Fibroblast of lung (primary cell): ENCODE measurements at regions not wholly inside any gene's neighbourhood (a gene's known extent, or its start where the extent isn't known, plus 50 kb on each side); places are given as distances from the start of the nearest gene placed in this dataset.

Experiments used
- DNase-seq, 2 donors: peaks; one replicate each; pipeline versions ENCODE4 v3.0.0 to v3.0.0-alpha.2; 2010; ENCODE audit warnings: low read depth in 2 of 2
- H2AFZ ChIP-seq: 2 replicates; pipeline ENCODE4 v1.5.1; 2012; ENCODE audit warnings: low read length, control low read depth, inconsistent platforms
- H3K27ac ChIP-seq: 2 replicates; pipeline ENCODE4 v1.5.1; 2011; ENCODE audit warnings: low read length, control low read depth; ENCODE audit not compliant: insufficient read depth
- H3K27me3 ChIP-seq: 2 replicates; pipeline ENCODE4 v1.5.1; 2011; ENCODE audit warnings: mild to moderate bottlenecking, low read length; ENCODE audit not compliant: control insufficient read depth, insufficient read depth
- H3K36me3 ChIP-seq: 2 replicates; pipeline ENCODE4 v1.5.1; 2011; ENCODE audit warnings: low read length; ENCODE audit not compliant: control insufficient read depth, insufficient read depth
- H3K4me1 ChIP-seq: 2 replicates; pipeline ENCODE4 v1.5.1; 2011; ENCODE audit warnings: low read length; ENCODE audit not compliant: control insufficient read depth, insufficient read depth; ENCODE audit errors: extremely low read depth
- H3K4me2 ChIP-seq: 2 replicates; pipeline ENCODE4 v1.5.1; 2011; ENCODE audit warnings: low read length, control low read depth; ENCODE audit not compliant: insufficient read depth; ENCODE audit errors: extremely low read depth
- H3K4me3 ChIP-seq, 4 experiments: fragments of 200-600 bp in 1 of 4; sonication (generic) in 1 of 4; replicated peaks in 1 of 4; 2 replicates each; pipeline ENCODE4 v1.5.1; 2011 to 2016; ENCODE audit warnings: low read length in 4 of 4, low read depth in 3 of 4, mild to moderate bottlenecking in 3 of 4, control low read depth in 2 of 4, inconsistent platforms in 1 of 4, mixed read lengths in 1 of 4; ENCODE audit not compliant: insufficient read depth in 1 of 4; ENCODE audit errors: control extremely low read depth in 1 of 4
- H3K79me2 ChIP-seq: 2 replicates; pipeline ENCODE4 v1.5.1; 2012; ENCODE audit warnings: mild to moderate bottlenecking, low read length, inconsistent platforms; ENCODE audit not compliant: control insufficient read depth, insufficient read depth
- H3K9ac ChIP-seq: 2 replicates; pipeline ENCODE4 v1.5.1; 2011; ENCODE audit warnings: mild to moderate bottlenecking, low read length, control low read depth; ENCODE audit not compliant: insufficient read depth
- H3K9me3 ChIP-seq: 2 replicates; pipeline ENCODE4 v1.5.1; 2012; ENCODE audit warnings: low read depth, low read length; ENCODE audit not compliant: control insufficient read depth, insufficient read depth
- H4K20me1 ChIP-seq: 2 replicates; pipeline ENCODE4 v1.5.1; 2011; ENCODE audit warnings: low read length; ENCODE audit not compliant: control insufficient read depth, insufficient read depth; ENCODE audit errors: extremely low read depth
- EZH2 ChIP-seq: IDR thresholded peaks from 2 replicates; pipeline ENCODE4 v1.5.1; 2012; ENCODE audit warnings: low read length, control low read depth, mild to moderate bottlenecking; ENCODE audit errors: missing control alignments
- TF ChIP-seq, protein P1 (sequence below), 2 donors: IDR thresholded peaks in 1 of 2; conservative IDR thresholded peaks in 1 of 2; 1 replicate in 1 of 2; 2 replicates in 1 of 2; pipeline ENCODE4 v1.5.1; 2011 to 2012; ENCODE audit warnings: low read length in 2 of 2, control low read depth in 1 of 2, inconsistent platforms in 1 of 2, low read depth in 1 of 2, mild to moderate bottlenecking in 1 of 2

GRCh38 chr19:32012206-32012605 is 333.2 kb upstream of the ZNF507 start:
- Histone ChIP-seq H3K79me2 (no peaks in the 10 kb centered on the region), H3K4me1 (no peaks in the 10 kb centered on the region), H3K4me3 (no peak overlapping the region), H4K20me1 (no peaks in the 10 kb centered on the region), H3K9ac (no peak overlapping the region), H3K36me3 (no peaks in the 10 kb centered on the region), H3K27ac (no peak overlapping the region), H3K9me3 (no peaks in the 10 kb centered on the region), H3K27me3 (no peaks in the 10 kb centered on the region), H2AFZ (no peak overlapping the region), H3K4me2 (no peak overlapping the region)
- no peak for DNase-seq
- TF ChIP-seq EZH2 = no peak
- TF ChIP-seq, protein P1, sequence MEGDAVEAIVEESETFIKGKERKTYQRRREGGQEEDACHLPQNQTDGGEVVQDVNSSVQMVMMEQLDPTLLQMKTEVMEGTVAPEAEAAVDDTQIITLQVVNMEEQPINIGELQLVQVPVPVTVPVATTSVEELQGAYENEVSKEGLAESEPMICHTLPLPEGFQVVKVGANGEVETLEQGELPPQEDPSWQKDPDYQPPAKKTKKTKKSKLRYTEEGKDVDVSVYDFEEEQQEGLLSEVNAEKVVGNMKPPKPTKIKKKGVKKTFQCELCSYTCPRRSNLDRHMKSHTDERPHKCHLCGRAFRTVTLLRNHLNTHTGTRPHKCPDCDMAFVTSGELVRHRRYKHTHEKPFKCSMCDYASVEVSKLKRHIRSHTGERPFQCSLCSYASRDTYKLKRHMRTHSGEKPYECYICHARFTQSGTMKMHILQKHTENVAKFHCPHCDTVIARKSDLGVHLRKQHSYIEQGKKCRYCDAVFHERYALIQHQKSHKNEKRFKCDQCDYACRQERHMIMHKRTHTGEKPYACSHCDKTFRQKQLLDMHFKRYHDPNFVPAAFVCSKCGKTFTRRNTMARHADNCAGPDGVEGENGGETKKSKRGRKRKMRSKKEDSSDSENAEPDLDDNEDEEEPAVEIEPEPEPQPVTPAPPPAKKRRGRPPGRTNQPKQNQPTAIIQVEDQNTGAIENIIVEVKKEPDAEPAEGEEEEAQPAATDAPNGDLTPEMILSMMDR (conservative IDR thresholded peaks at IDR 0.05 in 1 of 2, IDR thresholded peaks at IDR 0.05 in 1 of 2; ENCODE audit: low read depth in 1 of 2, low read length in 2 of 2) = no peak

- H3K4me1 ChIP-seq = no peaks in the 10 kb centered on the region
- DNase-seq = peak; percentile 51 to 60
- H3K79me2 ChIP-seq = no peaks in the 10 kb centered on the region
- TF ChIP-seq EZH2 = no peak
- TF ChIP-seq, protein P1 (conservative IDR thresholded peaks at IDR 0.05 in 1 of 2, IDR thresholded peaks at IDR 0.05 in 1 of 2; ENCODE audit: low read depth in 1 of 2, low read length in 2 of 2) = no peak
- H3K4me2 ChIP-seq = no peak overlapping the region
- no peak overlapping the region for H3K4me3 ChIP-seq
- H3K9me3 ChIP-seq = no peaks in the 10 kb centered on the region
- no peak overlapping the region for H2AFZ ChIP-seq
- no peaks in the 10 kb centered on the region for H3K36me3 ChIP-seq
- no peaks in the 10 kb centered on the region for H4K20me1 ChIP-seq
- H3K9ac ChIP-seq = no peak overlapping the region
- H3K27me3 ChIP-seq = no peaks in the 10 kb centered on the region
- H3K27ac ChIP-seq = no peak overlapping the region
Observed at GRCh38 chr19:32012886-32013631, 332.4 kb upstream of the ZNF507 start.

GRCh38 chr19:32017176-32017953 is 328.0 kb upstream of the ZNF507 start:
- peak; percentile 76 to 80 for DNase-seq
- H3K9ac ChIP-seq = no peak overlapping the region
- no peaks in the 10 kb centered on the region for H3K4me1 ChIP-seq
- no peak overlapping the region for H3K27ac ChIP-seq
- TF ChIP-seq, protein P1 (conservative IDR thresholded peaks at IDR 0.05 in 1 of 2, IDR thresholded peaks at IDR 0.05 in 1 of 2; ENCODE audit: low read depth in 1 of 2, low read length in 2 of 2) = no peak
- TF ChIP-seq EZH2 = no peak
- H3K4me3 ChIP-seq = no peak overlapping the region
- no peaks in the 10 kb centered on the region for H3K36me3 ChIP-seq
- H4K20me1 ChIP-seq = no peaks in the 10 kb centered on the region
- H3K9me3 ChIP-seq = no peaks in the 10 kb centered on the region
- H3K27me3 ChIP-seq = no peaks in the 10 kb centered on the region
- H3K4me2 ChIP-seq = no peak overlapping the region
- H2AFZ ChIP-seq = no peak overlapping the region
- H3K79me2 ChIP-seq = no peaks in the 10 kb centered on the region
